ENCODE measurements at regions not wholly inside any gene's neighbourhood (a gene's known extent, or its start where the extent isn't known, plus 50 kb on each side); places are given as distances from the start of the nearest gene placed in this dataset.

DNA sequence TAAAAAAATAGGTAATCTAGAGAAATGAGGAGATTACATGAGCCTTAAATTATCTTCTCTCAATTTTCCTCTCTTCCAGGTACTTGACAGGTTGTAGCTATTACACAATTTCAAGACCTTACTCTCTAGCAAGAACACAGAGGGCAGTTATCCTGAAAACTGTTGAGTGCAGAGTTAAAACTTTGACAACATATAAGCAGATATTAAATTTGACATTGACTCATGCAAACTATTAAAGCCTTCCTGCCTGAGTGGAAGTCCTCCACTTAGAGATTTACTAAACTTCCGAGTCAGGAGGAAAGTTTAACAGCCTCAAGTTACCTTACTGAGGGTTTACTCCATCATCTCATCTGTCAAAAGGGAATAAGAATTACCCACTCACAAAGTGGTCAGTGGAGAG, 73.5 kb upstream of the ARID5B start:
- Histone ChIP-seq H2BK15ac (ENCODE audit: low read depth, low read length) (no peak overlapping the region), H3K14ac (ENCODE audit: insufficient read depth, low read length) (no peak overlapping the region), H3K23ac (ENCODE audit: insufficient read length, low read depth, low read length) (no peak overlapping the region), H3K4me1 (ENCODE audit: insufficient read depth, low read length) (no peaks in the 10 kb centered on the region), H4K5ac (ENCODE audit: insufficient read length, low read depth, low read length) (no peak overlapping the region), H4K20me1 (ENCODE audit: control insufficient read depth, insufficient read depth, insufficient read length) (no peaks in the 10 kb centered on the region), H2BK5ac (ENCODE audit: insufficient read length, low read length) (no peak overlapping the region), H2AK5ac (ENCODE audit: insufficient read length, low read length) (no peak overlapping the region), H3K9ac (ENCODE audit: extremely low read depth, insufficient read length, low read length) (no peak overlapping the region), H2BK120ac (ENCODE audit: low read depth, low read length, poor library complexity, severe bottlenecking) (no peak overlapping the region), H3K56ac (ENCODE audit: insufficient read length, low read depth, low read length) (no peak overlapping the region), H3K79me2 (ENCODE audit: insufficient read depth, low read length) (no peaks in the 10 kb centered on the region), H3T11ph (ENCODE audit: low read length) (no peak overlapping the region), H3K9me3 (ENCODE audit: control insufficient read depth, low read depth, low read length) (no peaks in the 10 kb centered on the region), H2AFZ (ENCODE audit: low read length) (no peak overlapping the region), H3K23me2 (ENCODE audit: insufficient read length, low read depth, low read length, poor library complexity, severe bottlenecking) (no peaks in the 10 kb centered on the region), H2BK20ac (ENCODE audit: low read depth, low read length, poor library complexity, severe bottlenecking) (no peak overlapping the region), H3K27me3 (ENCODE audit: insufficient read depth, low read length) (no peaks in the 10 kb centered on the region; the same call in 1 of the 2 replicates), H4K91ac (ENCODE audit: insufficient read length, low read depth, low read length) (no peak overlapping the region), H3K4me2 (ENCODE audit: insufficient read depth, insufficient read length, low read length) (no peak overlapping the region), H2BK12ac (ENCODE audit: insufficient read length, low read depth, low read length) (no peak overlapping the region), H3K18ac (ENCODE audit: insufficient read length, low read depth, low read length) (no peak overlapping the region), H4K8ac (replicated peaks; ENCODE audit: insufficient read length, low read depth, low read length) (no peak overlapping the region), H3K4ac (ENCODE audit: low read depth, low read length) (no peak overlapping the region), H3K79me1 (ENCODE audit: insufficient read depth, low read depth, low read length, poor library complexity, severe bottlenecking) (no peaks in the 10 kb centered on the region), H3K27ac (ENCODE audit: insufficient read length, low read depth, low read length) (no peak overlapping the region)
- no CpG with 5 or more reads among the region's 1 CpG for WGBS (ENCODE audit: extremely low coverage, insufficient read length, low lambda C conversion rate)
- no peak overlapping the region for H3K27ac Mint-ChIP-seq
- no peak overlapping the region for H3K4me3 Mint-ChIP-seq
- H3K4me1 Mint-ChIP-seq: no peaks in the 10 kb centered on the region; a peak in 1 of 4 replicates
- TF ChIP-seq, protein P1, sequence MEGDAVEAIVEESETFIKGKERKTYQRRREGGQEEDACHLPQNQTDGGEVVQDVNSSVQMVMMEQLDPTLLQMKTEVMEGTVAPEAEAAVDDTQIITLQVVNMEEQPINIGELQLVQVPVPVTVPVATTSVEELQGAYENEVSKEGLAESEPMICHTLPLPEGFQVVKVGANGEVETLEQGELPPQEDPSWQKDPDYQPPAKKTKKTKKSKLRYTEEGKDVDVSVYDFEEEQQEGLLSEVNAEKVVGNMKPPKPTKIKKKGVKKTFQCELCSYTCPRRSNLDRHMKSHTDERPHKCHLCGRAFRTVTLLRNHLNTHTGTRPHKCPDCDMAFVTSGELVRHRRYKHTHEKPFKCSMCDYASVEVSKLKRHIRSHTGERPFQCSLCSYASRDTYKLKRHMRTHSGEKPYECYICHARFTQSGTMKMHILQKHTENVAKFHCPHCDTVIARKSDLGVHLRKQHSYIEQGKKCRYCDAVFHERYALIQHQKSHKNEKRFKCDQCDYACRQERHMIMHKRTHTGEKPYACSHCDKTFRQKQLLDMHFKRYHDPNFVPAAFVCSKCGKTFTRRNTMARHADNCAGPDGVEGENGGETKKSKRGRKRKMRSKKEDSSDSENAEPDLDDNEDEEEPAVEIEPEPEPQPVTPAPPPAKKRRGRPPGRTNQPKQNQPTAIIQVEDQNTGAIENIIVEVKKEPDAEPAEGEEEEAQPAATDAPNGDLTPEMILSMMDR (conservative IDR thresholded peaks at IDR 0.05): no peak
- H3K9me3 Mint-ChIP-seq: no peaks in the 10 kb centered on the region; a peak in 1 of 5 replicates
- no peaks in the 10 kb centered on the region for H3K27me3 Mint-ChIP-seq (ENCODE audit: low read depth)
- no peak for DNase-seq
- H3K36me3 Mint-ChIP-seq (ENCODE audit: insufficient read depth in 1 of 3, low read depth in 3 of 3): no peaks in the 10 kb centered on the region
